ENCODE measurements at regions not wholly inside any gene's neighbourhood (a gene's known extent, or its start where the extent isn't known, plus 50 kb on each side); places are given as distances from the start of the nearest gene placed in this dataset.

GRCh38 chr7:3143869-3144775, 100.5 kb upstream of the CARD11 start:
- TF ChIP-seq EZH2phosphoT487 (IDR thresholded peaks at IDR 0.05; ENCODE audit: low read length) (no peak), CTCF (IDR thresholded peaks at IDR 0.05; ENCODE audit: low read length) (no peak), EZH2 (optimal IDR thresholded peaks at IDR 0.05; ENCODE audit: low read depth, low read length) (no peak)

Data from MM.1S (cell line).